Heart right ventricle (tissue), 16 donors: ENCODE measurements at regions not wholly inside any gene's neighbourhood (a gene's known extent, or its start where the extent isn't known, plus 50 kb on each side); places are given as distances from the start of the nearest gene placed in this dataset.

Source experiments
- ATAC-seq, 8 donors: fragments of 200-7000 bp; cut with Tn5 transposase; one replicate each; pipeline ENCODE4 v1.9.1; 2020; ENCODE audit warnings: mild to moderate bottlenecking in 8 of 8, moderate library complexity in 8 of 8, moderate number of reproducible peaks in 1 of 8
- DNase-seq, 2 donors: peaks; one replicate each; pipeline ENCODE4 v3.0.0-alpha.2; 2020
- H3K27ac ChIP-seq, 10 donors: fragments of 200-600 bp; sonication (generic) in 2 of 10; one replicate each; pipeline versions ENCODE4 v1.5.0 to v1.8.0; 2020 to 2022; ENCODE audit warnings: mild to moderate bottlenecking in 3 of 10
- H3K27me3 ChIP-seq, 7 donors: fragments of 200-600 bp; one replicate each; pipeline ENCODE4 v1.8.0; 2021 to 2022; ENCODE audit warnings: mild to moderate bottlenecking in 2 of 7
- H3K36me3 ChIP-seq, 9 donors: fragments of 200-600 bp; sonication (generic) in 1 of 9; one replicate each; pipeline versions ENCODE4 v1.5.0 to v1.8.0; 2020 to 2022; ENCODE audit warnings: mild to moderate bottlenecking in 2 of 9
- H3K4me1 ChIP-seq, 9 donors: fragments of 200-600 bp; sonication (generic) in 1 of 9; one replicate each; pipeline versions ENCODE4 v1.5.0 to v1.8.0; 2020 to 2022; ENCODE audit warnings: mild to moderate bottlenecking in 4 of 9
- H3K4me3 ChIP-seq, 10 donors: fragments of 200-600 bp; sonication (generic) in 2 of 10; one replicate each; pipeline versions ENCODE4 v1.5.0 to v1.8.0; 2020 to 2022; ENCODE audit warnings: mild to moderate bottlenecking in 7 of 10, moderate library complexity in 2 of 10
- H3K9me3 ChIP-seq, 11 donors: fragments of 200-600 bp in 10 of 11; sonication (generic) in 2 of 11; one replicate each; pipeline versions ENCODE4 v1.5.0 to v1.8.0; 2013 to 2022; ENCODE audit warnings: mild to moderate bottlenecking in 2 of 11, control low read depth in 1 of 11, moderate library complexity in 1 of 11
- WGBS, 2 donors: extraction: QIAGEN DNeasy Blood & Tissue Kit; methylation state at CpG; one replicate each; pipeline ENCODE4 v1.1.7; 2013; ENCODE audit warnings: inconsistent platforms in 1 of 2; 5-methylcytosine and 5-hydroxymethylcytosine counted together
- intact Hi-C, 10 donors: fragments of 100-400 bp; cut with DNase I; formaldehyde crosslinking; loops; one replicate each; pipeline versions ENCODE4 v1.11.1 to v1.14.2; 2022
- TF ChIP-seq, protein P1 (sequence below), 9 donors: fragments of 200-600 bp; sonication (generic) in 2 of 9; IDR thresholded peaks; one replicate each; pipeline versions ENCODE4 v1.5.0 to v1.8.0; 2021 to 2022; ENCODE audit warnings: antibody characterized with exemption in 9 of 9, mild to moderate bottlenecking in 5 of 9, moderate library complexity in 1 of 9
- donor health status: Arrhythmogenic right ventricular cardiomyopathy.
- donor health status: ischemic (EF 13 %, LVEDD 7.1; RV severe dilation, severe dysfunction).
- donor health status: healthy with polysubstance abuse.
- donor health status: DM: no; HTN: yes; CAD: no.
- donor health status: DM: no; HTN: no; CAD: no.
- donor health status: ischemic (EF 25% LVEDD 6.9; RV normal size, moderate dysfunction).
- donor health status: ischemic (EF 25% LVEDD 5.7; RV mildly dilated, moderate dysfunction).
- donor health status: healthy.
- donor health status: DM: yes; HTN: yes; CAD: no.
- donor health status: Ischemic cardiomyopathy.
- donor health status: ischemic (EF 35%, LVEDD 5.7; RV mildly dilated, moderate dysfunction).
- donor health status: nonischemic (EF 11% LVEDD 7.7; RV severe dilation, severe dysfunction).
- donor health status: DM: yes; HTN: yes; CAD: no.
- donor health status: PGD.
- donor health status: ischemic (EF 29% LVEDD 5.4; RV normal size, mild dysfunction).
- donor health status: nonischemic (EF 23%, LVEDD 6.1; RV moderate dilation, normal function).

DNA sequence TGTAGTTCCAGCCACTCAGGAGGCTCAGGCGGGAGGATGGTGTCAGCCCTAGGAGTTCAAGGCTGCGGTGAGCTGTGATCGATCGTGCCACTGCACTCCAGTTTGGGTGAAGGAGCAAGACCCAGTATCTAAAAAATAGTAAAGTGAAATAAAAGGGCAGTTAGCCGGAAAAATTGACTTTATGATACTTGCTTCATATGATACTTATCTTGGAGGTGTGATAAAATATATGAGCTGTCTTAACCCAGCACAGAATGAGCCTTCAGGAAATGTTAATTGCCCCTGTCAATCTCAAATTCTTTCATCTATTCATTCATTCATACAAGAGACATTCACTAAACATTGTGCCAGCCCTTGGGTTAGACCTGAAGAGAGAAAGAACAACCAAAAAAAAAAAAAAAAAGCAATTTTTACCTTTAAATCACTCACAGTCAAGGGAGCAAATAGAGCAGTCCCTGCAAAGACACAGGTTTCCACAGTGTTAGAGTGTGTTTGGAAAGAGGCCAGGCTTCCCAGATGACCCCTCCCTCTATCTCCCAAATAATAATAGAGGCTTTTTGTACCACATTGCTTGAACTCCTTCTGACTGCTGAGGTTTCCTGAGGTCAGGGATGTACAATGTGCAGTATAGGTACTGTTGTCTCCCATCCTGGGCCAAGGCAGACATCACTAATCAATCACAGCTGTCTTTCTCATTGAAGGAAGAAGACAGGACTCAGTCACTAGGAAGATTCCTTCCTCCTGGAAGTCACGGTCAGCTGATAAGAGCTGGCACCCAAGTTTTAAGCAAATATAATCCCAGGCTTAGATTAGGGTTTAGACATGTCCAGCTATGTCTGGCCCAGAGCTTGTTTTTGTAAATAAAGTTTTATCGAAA, 454.6 kb downstream of the MIAT start:
- intact Hi-C loops, result no loop called here
- Histone ChIP-seq H3K27me3 (peaks cover 0 to 14% (median 0%) of the 10 kb centered on the region in 7 donors), H3K4me1 (peaks cover 0 to 38% (median 13%) of the 10 kb centered on the region in 9 donors), H3K4me3 (no peak overlapping the region), H3K9me3 (peaks cover 0 to 6% (median 0%) of the 10 kb centered on the region in 11 donors), H3K27ac (peak overlapping the region in 6 of 10 donors; percentile 19 to 79 (median 59)), H3K36me3 (no peaks in the 10 kb centered on the region)
- TF ChIP-seq, protein P1, sequence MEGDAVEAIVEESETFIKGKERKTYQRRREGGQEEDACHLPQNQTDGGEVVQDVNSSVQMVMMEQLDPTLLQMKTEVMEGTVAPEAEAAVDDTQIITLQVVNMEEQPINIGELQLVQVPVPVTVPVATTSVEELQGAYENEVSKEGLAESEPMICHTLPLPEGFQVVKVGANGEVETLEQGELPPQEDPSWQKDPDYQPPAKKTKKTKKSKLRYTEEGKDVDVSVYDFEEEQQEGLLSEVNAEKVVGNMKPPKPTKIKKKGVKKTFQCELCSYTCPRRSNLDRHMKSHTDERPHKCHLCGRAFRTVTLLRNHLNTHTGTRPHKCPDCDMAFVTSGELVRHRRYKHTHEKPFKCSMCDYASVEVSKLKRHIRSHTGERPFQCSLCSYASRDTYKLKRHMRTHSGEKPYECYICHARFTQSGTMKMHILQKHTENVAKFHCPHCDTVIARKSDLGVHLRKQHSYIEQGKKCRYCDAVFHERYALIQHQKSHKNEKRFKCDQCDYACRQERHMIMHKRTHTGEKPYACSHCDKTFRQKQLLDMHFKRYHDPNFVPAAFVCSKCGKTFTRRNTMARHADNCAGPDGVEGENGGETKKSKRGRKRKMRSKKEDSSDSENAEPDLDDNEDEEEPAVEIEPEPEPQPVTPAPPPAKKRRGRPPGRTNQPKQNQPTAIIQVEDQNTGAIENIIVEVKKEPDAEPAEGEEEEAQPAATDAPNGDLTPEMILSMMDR (IDR thresholded peaks at IDR 0.05), result no peak
- 69 to 82% methylated on average over 7 of the region's 7 CpGs for WGBS, 2 donors
- ATAC-seq (no peak), DNase-seq (no peak)

DNA sequence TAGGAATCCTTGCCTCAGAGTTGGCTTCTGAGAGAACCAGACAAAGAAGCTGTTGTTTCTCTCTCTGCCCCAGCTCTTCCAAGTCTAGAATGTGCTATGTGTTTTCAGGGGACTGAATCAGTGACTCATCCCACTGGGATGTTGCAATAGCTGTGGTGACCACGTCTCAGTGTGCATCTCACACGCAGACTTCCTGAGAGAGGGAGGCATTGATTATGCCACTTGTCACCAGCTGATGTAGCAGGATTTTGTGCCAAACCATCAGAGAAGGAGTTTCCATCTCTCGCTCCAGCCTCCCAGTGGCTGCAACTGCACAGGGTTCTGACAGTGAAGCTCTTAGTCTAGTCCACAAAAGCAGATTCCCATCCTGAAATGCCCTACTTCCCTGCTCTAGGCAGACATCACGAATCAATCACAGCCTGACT, 455.8 kb downstream of the MIAT start:
- no peaks in the 10 kb centered on the region for H3K36me3 ChIP-seq
- peak in 1 of 2 donors; percentile 50 for DNase-seq
- H3K9me3 ChIP-seq, result peaks cover 0 to 12% (median 0%) of the 10 kb centered on the region in 11 donors
- intact Hi-C loops, result no loop called here
- no peak overlapping the region for H3K4me3 ChIP-seq
- TF ChIP-seq, protein P1 (IDR thresholded peaks at IDR 0.05), result no peak
- H3K27me3 ChIP-seq, result peaks cover 0 to 14% (median 0%) of the 10 kb centered on the region in 7 donors
- peak overlapping the region in 7 of 10 donors; percentile 30 to 79 (median 53) for H3K27ac ChIP-seq
- peak; percentile 59 to 97 (median 82) for ATAC-seq
- H3K4me1 ChIP-seq, result peaks cover 0 to 29% (median 13%) of the 10 kb centered on the region in 9 donors
- 48 to 55% methylated on average over 4 of the region's 4 CpGs for WGBS, 2 donors

DNA sequence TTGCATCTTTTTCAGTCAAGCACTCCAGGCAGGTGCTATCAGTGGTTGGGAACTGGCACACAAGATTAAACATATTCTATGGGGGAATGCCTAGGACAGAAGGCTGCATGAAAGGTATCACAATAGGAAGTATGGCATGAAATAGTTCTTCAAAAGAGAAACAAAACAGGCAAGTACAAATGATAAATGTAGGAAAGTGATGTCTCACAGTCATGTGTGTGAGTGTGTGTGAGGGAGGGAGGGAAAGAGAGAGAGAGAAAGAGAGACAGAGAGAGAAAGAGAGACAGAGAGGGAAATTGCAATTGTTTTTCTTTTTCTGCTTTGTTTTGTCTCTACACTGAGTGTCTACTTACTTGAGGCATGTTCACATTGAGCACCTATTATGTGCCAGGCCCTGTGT, 456.3 kb downstream of the MIAT start:
- H3K4me3 ChIP-seq, result no peak overlapping the region
- H3K27ac ChIP-seq, result peak overlapping the region in 6 of 10 donors; percentile 26 to 79 (median 59)
- H3K36me3 ChIP-seq, result no peaks in the 10 kb centered on the region
- H3K4me1 ChIP-seq, result peaks cover 0 to 25% (median 10%) of the 10 kb centered on the region in 9 donors
- DNase-seq (no peak), ATAC-seq (no peak)
- intact Hi-C loops, result no loop called here
- H3K9me3 ChIP-seq, result peaks cover 0 to 12% (median 0%) of the 10 kb centered on the region in 11 donors
- TF ChIP-seq, protein P1 (IDR thresholded peaks at IDR 0.05), result no peak
- peaks cover 0 to 14% (median 0%) of the 10 kb centered on the region in 7 donors for H3K27me3 ChIP-seq

DNA sequence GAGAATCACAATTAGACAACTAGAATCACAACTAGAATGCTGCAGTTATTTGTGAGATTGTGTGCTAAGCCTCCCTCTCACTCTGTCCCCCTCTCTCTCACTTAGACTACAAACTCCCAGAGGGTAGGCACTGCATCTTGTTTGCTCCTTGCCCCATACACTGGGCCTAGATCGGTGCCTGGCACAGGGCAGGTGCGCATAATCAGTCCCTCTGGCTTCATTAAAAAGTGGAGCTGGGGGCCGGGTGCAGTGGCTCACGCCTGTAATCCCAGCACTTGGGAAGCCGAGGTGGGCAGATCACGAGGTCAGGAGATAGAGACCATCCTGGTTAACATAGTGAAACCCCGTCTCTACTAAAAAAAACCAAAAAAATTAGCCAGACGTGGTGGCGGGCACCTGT, 456.8 kb downstream of the MIAT start:
- Histone ChIP-seq H3K27ac (no peak overlapping the region), H3K4me1 (peaks cover 0 to 21% (median 6%) of the 10 kb centered on the region in 9 donors)
- intact Hi-C loops, result no loop called here

More for the DNA sequence above, 456.8 kb downstream of the MIAT start:
- TF ChIP-seq, protein P1 (IDR thresholded peaks at IDR 0.05), result no peak
- peaks cover 0 to 14% (median 0%) of the 10 kb centered on the region in 7 donors for H3K27me3 ChIP-seq
- 91 to 96% methylated on average over 9 of the region's 9 CpGs for WGBS, 2 donors
- H3K9me3 ChIP-seq, result peaks cover 0 to 12% (median 0%) of the 10 kb centered on the region in 11 donors
- H3K4me3 ChIP-seq, result no peak overlapping the region
- DNase-seq, result no peak
- no peak for ATAC-seq
- no peaks in the 10 kb centered on the region for H3K36me3 ChIP-seq
